ENCODE measurements at regions not wholly inside any gene's neighbourhood (a gene's known extent, or its start where the extent isn't known, plus 50 kb on each side); places are given as distances from the start of the nearest gene placed in this dataset.

GRCh38 chr1:83760226-83761021, 238.5 kb downstream of the TTLL7 start:
- TF ChIP-seq, protein P1, sequence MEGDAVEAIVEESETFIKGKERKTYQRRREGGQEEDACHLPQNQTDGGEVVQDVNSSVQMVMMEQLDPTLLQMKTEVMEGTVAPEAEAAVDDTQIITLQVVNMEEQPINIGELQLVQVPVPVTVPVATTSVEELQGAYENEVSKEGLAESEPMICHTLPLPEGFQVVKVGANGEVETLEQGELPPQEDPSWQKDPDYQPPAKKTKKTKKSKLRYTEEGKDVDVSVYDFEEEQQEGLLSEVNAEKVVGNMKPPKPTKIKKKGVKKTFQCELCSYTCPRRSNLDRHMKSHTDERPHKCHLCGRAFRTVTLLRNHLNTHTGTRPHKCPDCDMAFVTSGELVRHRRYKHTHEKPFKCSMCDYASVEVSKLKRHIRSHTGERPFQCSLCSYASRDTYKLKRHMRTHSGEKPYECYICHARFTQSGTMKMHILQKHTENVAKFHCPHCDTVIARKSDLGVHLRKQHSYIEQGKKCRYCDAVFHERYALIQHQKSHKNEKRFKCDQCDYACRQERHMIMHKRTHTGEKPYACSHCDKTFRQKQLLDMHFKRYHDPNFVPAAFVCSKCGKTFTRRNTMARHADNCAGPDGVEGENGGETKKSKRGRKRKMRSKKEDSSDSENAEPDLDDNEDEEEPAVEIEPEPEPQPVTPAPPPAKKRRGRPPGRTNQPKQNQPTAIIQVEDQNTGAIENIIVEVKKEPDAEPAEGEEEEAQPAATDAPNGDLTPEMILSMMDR (IDR thresholded peaks at IDR 0.05): no peak
- TF ChIP-seq POLR2AphosphoS5 (IDR thresholded peaks at IDR 0.05) (no peak), POLR2A (IDR thresholded peaks at IDR 0.05) (no peak), EP300 (IDR thresholded peaks at IDR 0.05) (no peak)

Data from upper lobe of left lung (tissue), 4 donors.